ENCODE measurements at regions not wholly inside any gene's neighbourhood (a gene's known extent, or its start where the extent isn't known, plus 50 kb on each side); places are given as distances from the start of the nearest gene placed in this dataset.

- H3K79me2 ChIP-seq (ENCODE audit: low read length): no peaks in the 10 kb centered on the region
- no peaks in the 10 kb centered on the region for H3K9me2 ChIP-seq (replicated peaks; ENCODE audit: insufficient read depth, low read length)
- no peak for DNase-seq
- no peaks in the 10 kb centered on the region for H4K20me1 ChIP-seq (ENCODE audit: insufficient read depth, low read length)
- no peak overlapping the region for H3K4me2 ChIP-seq (ENCODE audit: low read depth, low read length)
- H3K36me3 ChIP-seq (replicated peaks; ENCODE audit: insufficient read depth, low read length): no peaks in the 10 kb centered on the region
- no peaks in the 10 kb centered on the region for H3K4me1 ChIP-seq (ENCODE audit: low read length)
- no peak overlapping the region for H3K4me3 ChIP-seq (ENCODE audit: low read length)
- no peak overlapping the region for H3K27ac ChIP-seq (ENCODE audit: low read length)
- no peaks in the 10 kb centered on the region for H3K9me3 ChIP-seq (replicated peaks; ENCODE audit: insufficient read depth, low read length)
- no peaks in the 10 kb centered on the region for H3K27me3 ChIP-seq (replicated peaks; ENCODE audit: insufficient read depth, low read length)
- no peak overlapping the region for H2AFZ ChIP-seq (ENCODE audit: low read length)
- TF ChIP-seq CTCF (IDR thresholded peaks at IDR 0.05; ENCODE audit: low read length): no peak
- no peak for TF ChIP-seq EZH2phosphoT487 (IDR thresholded peaks at IDR 0.05; ENCODE audit: low read length)
- no peak for TF ChIP-seq EZH2 (optimal IDR thresholded peaks at IDR 0.05; ENCODE audit: low read depth, low read length)
- H3F3A ChIP-seq (ENCODE audit: insufficient read depth, low read length): no peaks in the 10 kb centered on the region
- H3K9ac ChIP-seq (ENCODE audit: low read length): no peak overlapping the region
These were observed 239.0 kb upstream of the ST8SIA4 start for GRCh38 chr5:101142102-101142501.

GRCh38 chr5:101136454-101136853, 233.4 kb upstream of the ST8SIA4 start:
- no peak overlapping the region for H3K27ac ChIP-seq (ENCODE audit: low read length)
- TF ChIP-seq CTCF (IDR thresholded peaks at IDR 0.05; ENCODE audit: low read length): no peak
- H3K79me2 ChIP-seq (ENCODE audit: low read length): no peaks in the 10 kb centered on the region
- H3K9me2 ChIP-seq (replicated peaks; ENCODE audit: insufficient read depth, low read length): no peaks in the 10 kb centered on the region
- no peaks in the 10 kb centered on the region for H3K9me3 ChIP-seq (replicated peaks; ENCODE audit: insufficient read depth, low read length)
- H3K36me3 ChIP-seq (replicated peaks; ENCODE audit: insufficient read depth, low read length): no peaks in the 10 kb centered on the region
- no peaks in the 10 kb centered on the region for H3K4me1 ChIP-seq (ENCODE audit: low read length)
- no peaks in the 10 kb centered on the region for H4K20me1 ChIP-seq (ENCODE audit: insufficient read depth, low read length)
- no peak for DNase-seq
- H3K9ac ChIP-seq (ENCODE audit: low read length): no peak overlapping the region
- no peaks in the 10 kb centered on the region for H3K27me3 ChIP-seq (replicated peaks; ENCODE audit: insufficient read depth, low read length)
- no peaks in the 10 kb centered on the region for H3F3A ChIP-seq (ENCODE audit: insufficient read depth, low read length)
- no peak overlapping the region for H2AFZ ChIP-seq (ENCODE audit: low read length)
- no peak overlapping the region for H3K4me3 ChIP-seq (ENCODE audit: low read length)
- H3K4me2 ChIP-seq (ENCODE audit: low read depth, low read length): no peak overlapping the region

GRCh38 chr5:101123363-101123762, 220.3 kb upstream of the ST8SIA4 start:
- Histone ChIP-seq H3K36me3 (replicated peaks; ENCODE audit: insufficient read depth, low read length) (no peaks in the 10 kb centered on the region), H3F3A (ENCODE audit: insufficient read depth, low read length) (no peaks in the 10 kb centered on the region), H3K27ac (ENCODE audit: low read length) (no peak overlapping the region), H3K27me3 (replicated peaks; ENCODE audit: insufficient read depth, low read length) (no peaks in the 10 kb centered on the region), H3K4me1 (ENCODE audit: low read length) (no peaks in the 10 kb centered on the region), H3K79me2 (ENCODE audit: low read length) (no peaks in the 10 kb centered on the region), H2AFZ (ENCODE audit: low read length) (no peak overlapping the region), H3K9me3 (replicated peaks; ENCODE audit: insufficient read depth, low read length) (no peaks in the 10 kb centered on the region), H3K4me3 (ENCODE audit: low read length) (no peak overlapping the region), H3K9me2 (replicated peaks; ENCODE audit: insufficient read depth, low read length) (no peaks in the 10 kb centered on the region), H4K20me1 (ENCODE audit: insufficient read depth, low read length) (no peaks in the 10 kb centered on the region), H3K4me2 (ENCODE audit: low read depth, low read length) (no peak overlapping the region), H3K9ac (ENCODE audit: low read length) (no peak overlapping the region)
- DNase-seq: no peak
- TF ChIP-seq EZH2 (optimal IDR thresholded peaks at IDR 0.05; ENCODE audit: low read depth, low read length) (no peak), CTCF (IDR thresholded peaks at IDR 0.05; ENCODE audit: low read length) (no peak), EZH2phosphoT487 (IDR thresholded peaks at IDR 0.05; ENCODE audit: low read length) (no peak)

- Histone ChIP-seq H3K4me2 (ENCODE audit: low read depth, low read length) (no peak overlapping the region), H3K4me1 (ENCODE audit: low read length) (no peaks in the 10 kb centered on the region), H3K9ac (ENCODE audit: low read length) (no peak overlapping the region), H4K20me1 (ENCODE audit: insufficient read depth, low read length) (no peaks in the 10 kb centered on the region), H3K27ac (ENCODE audit: low read length) (no peak overlapping the region), H3K9me2 (replicated peaks; ENCODE audit: insufficient read depth, low read length) (no peaks in the 10 kb centered on the region), H3K9me3 (replicated peaks; ENCODE audit: insufficient read depth, low read length) (no peaks in the 10 kb centered on the region), H3F3A (ENCODE audit: insufficient read depth, low read length) (no peaks in the 10 kb centered on the region), H3K36me3 (replicated peaks; ENCODE audit: insufficient read depth, low read length) (no peaks in the 10 kb centered on the region), H2AFZ (ENCODE audit: low read length) (no peak overlapping the region), H3K79me2 (ENCODE audit: low read length) (no peaks in the 10 kb centered on the region), H3K27me3 (replicated peaks; ENCODE audit: insufficient read depth, low read length) (no peaks in the 10 kb centered on the region), H3K4me3 (ENCODE audit: low read length) (no peak overlapping the region)
- no peak for DNase-seq
- no peak for TF ChIP-seq CTCF (IDR thresholded peaks at IDR 0.05; ENCODE audit: low read length)
- TF ChIP-seq EZH2 (optimal IDR thresholded peaks at IDR 0.05; ENCODE audit: low read depth, low read length): no peak
- TF ChIP-seq EZH2phosphoT487 (IDR thresholded peaks at IDR 0.05; ENCODE audit: low read length): no peak
These were observed 209.6 kb upstream of the ST8SIA4 start for GRCh38 chr5:101112645-101113044.
